Upper lobe of left lung (tissue), 6 donors: ENCODE measurements at regions not wholly inside any gene's neighbourhood (a gene's known extent, or its start where the extent isn't known, plus 50 kb on each side); places are given as distances from the start of the nearest gene placed in this dataset.
"Not testable (repeated sequence)": the region's sequence is repeated elsewhere in the genome, so short reads cannot be mapped to it uniquely, and the experiment has no call there.

ENCODE experiments used
- ATAC-seq, 2 donors: fragments of 200-7000 bp; cut with Tn5 transposase; one replicate each; pipeline ENCODE4 v1.9.1; 2022; ENCODE audit warnings: mild to moderate bottlenecking in 2 of 2, moderate library complexity in 2 of 2; ENCODE audit not compliant: low FRiP score in 2 of 2
- DNase-seq, 2 donors: peaks; one replicate each; pipeline ENCODE4 v3.0.0-alpha.2; 2019 to 2020
- H3K27ac ChIP-seq, 4 donors: fragments of 200-600 bp; sonication (generic); one replicate each; pipeline ENCODE4 v1.5.1; 2016 to 2019
- H3K27me3 ChIP-seq, 4 donors: fragments of 200-600 bp; sonication (generic); one replicate each; pipeline ENCODE4 v1.5.1; 2017 to 2019
- H3K36me3 ChIP-seq, 4 donors: fragments of 200-600 bp; sonication (generic); one replicate each; pipeline ENCODE4 v1.5.1; 2016 to 2019
- H3K4me1 ChIP-seq, 4 donors: fragments of 200-600 bp; sonication (generic); one replicate each; pipeline ENCODE4 v1.5.1; 2018 to 2019
- H3K4me3 ChIP-seq, 4 donors: fragments of 200-600 bp; sonication (generic); one replicate each; pipeline ENCODE4 v1.5.1; 2017 to 2019; ENCODE audit warnings: mild to moderate bottlenecking in 2 of 4, moderate library complexity in 1 of 4
- H3K9me3 ChIP-seq, 4 donors: fragments of 200-600 bp; sonication (generic); one replicate each; pipeline ENCODE4 v1.5.1; 2018 to 2019
- CTCF ChIP-seq, 6 experiments: fragments of 450-650 bp in 4 of 6; fragments of 200-600 bp in 2 of 6; sonication (generic) in 2 of 6; IDR thresholded peaks; one replicate each; pipeline ENCODE4 v1.5.1; 2016 to 2019; ENCODE audit warnings: antibody characterized with exemption in 6 of 6
- EP300 ChIP-seq, 4 donors: sonication (generic); formaldehyde crosslinking; IDR thresholded peaks; one replicate each; pipeline ENCODE4 v1.5.1; 2017; ENCODE audit warnings: antibody characterized with exemption in 4 of 4, control low read depth in 2 of 4
- POLR2A ChIP-seq, 4 donors: fragments of 450-650 bp; IDR thresholded peaks; one replicate each; pipeline ENCODE4 v1.5.1; 2016 to 2017; ENCODE audit warnings: antibody characterized with exemption in 4 of 4, mild to moderate bottlenecking in 2 of 4
- POLR2AphosphoS5 ChIP-seq, 2 donors: sonication (generic); formaldehyde crosslinking; IDR thresholded peaks; one replicate each; pipeline ENCODE4 v1.5.1; 2017; ENCODE audit warnings: antibody characterized with exemption in 2 of 2
- whole genome bisulfite sequencing, 2 donors: methylation state at CpG; one replicate each; pipeline ENCODE4 v1.1.5; 2017 to 2018; 5-methylcytosine and 5-hydroxymethylcytosine counted together
- donor health status: DM: no; HTN: no; CAD: no; lungs with moderate emphysema.
- donor health status: DM: no; HTN: yes; CAD: no; lungs with severe emphysema.

- Histone ChIP-seq H3K27me3 (no peaks in the 10 kb centered on the region), H3K4me3 (no peak overlapping the region), H3K36me3 (no peaks in the 10 kb centered on the region), H3K4me1 (no peaks in the 10 kb centered on the region), H3K27ac (no peak overlapping the region), H3K9me3 (no peaks in the 10 kb centered on the region)
- TF ChIP-seq POLR2AphosphoS5 (IDR thresholded peaks at IDR 0.05) = no peak
- no peak for TF ChIP-seq CTCF (IDR thresholded peaks at IDR 0.05)
- no peak for TF ChIP-seq POLR2A (IDR thresholded peaks at IDR 0.05)
- no peak for TF ChIP-seq EP300 (IDR thresholded peaks at IDR 0.05)
- no peak for DNase-seq
- no peak for ATAC-seq
- 63 to 71% methylated on average over 3 of the region's 3 CpGs for WGBS, 2 donors
Observed at GRCh38 chr12:71312768-71313403, 126.7 kb upstream of the LGR5 start.

- H3K27ac ChIP-seq, H3K9me3 ChIP-seq, H3K27me3 ChIP-seq, DNase-seq, ATAC-seq, H3K36me3 ChIP-seq, H3K4me3 ChIP-seq, H3K4me1 ChIP-seq: not testable (repeated sequence)
- WGBS, 2 donors = 87 to 92% methylated on average over 4 of the region's 4 CpGs
Observed at GRCh38 chr12:71311611-71312010, 128.0 kb upstream of the LGR5 start.

- H3K9me3 ChIP-seq = no peaks in the 10 kb centered on the region
- no peak for DNase-seq
- no peaks in the 10 kb centered on the region for H3K36me3 ChIP-seq
- TF ChIP-seq CTCF (IDR thresholded peaks at IDR 0.05) (no peak), POLR2A (IDR thresholded peaks at IDR 0.05) (no peak), EP300 (IDR thresholded peaks at IDR 0.05) (no peak), POLR2AphosphoS5 (IDR thresholded peaks at IDR 0.05) (no peak)
- 78 to 97% methylated on average over 1 of the region's 1 CpG for WGBS, 2 donors
- H3K4me3 ChIP-seq = no peak overlapping the region
- H3K27me3 ChIP-seq = no peaks in the 10 kb centered on the region
- no peak for ATAC-seq
- no peaks in the 10 kb centered on the region for H3K4me1 ChIP-seq
- no peak overlapping the region for H3K27ac ChIP-seq
Observed at GRCh38 chr12:71306808-71307207, 132.8 kb upstream of the LGR5 start.

- no peaks in the 10 kb centered on the region for H3K4me1 ChIP-seq
- H3K9me3 ChIP-seq = no peaks in the 10 kb centered on the region
- H3K27me3 ChIP-seq = no peaks in the 10 kb centered on the region
- TF ChIP-seq EP300 (IDR thresholded peaks at IDR 0.05) (no peak), POLR2AphosphoS5 (IDR thresholded peaks at IDR 0.05) (no peak), CTCF (IDR thresholded peaks at IDR 0.05) (no peak), POLR2A (IDR thresholded peaks at IDR 0.05) (no peak)
- H3K4me3 ChIP-seq = no peak overlapping the region
- no peak for ATAC-seq
- no peak overlapping the region for H3K27ac ChIP-seq
- no peak for DNase-seq
- 84 to 89% methylated on average over 3 of the region's 3 CpGs for WGBS, 2 donors
- no peaks in the 10 kb centered on the region for H3K36me3 ChIP-seq
Observed at GRCh38 chr12:71304306-71304705, 135.3 kb upstream of the LGR5 start.

- Histone ChIP-seq H3K4me1 (no peaks in the 10 kb centered on the region), H3K27me3 (no peaks in the 10 kb centered on the region), H3K36me3 (no peaks in the 10 kb centered on the region), H3K9me3 (no peaks in the 10 kb centered on the region), H3K4me3 (no peak overlapping the region), H3K27ac (no peak overlapping the region)
- DNase-seq (no peak), ATAC-seq (no peak)
- TF ChIP-seq POLR2A (IDR thresholded peaks at IDR 0.05) = no peak
- no peak for TF ChIP-seq CTCF (IDR thresholded peaks at IDR 0.05)
- no peak for TF ChIP-seq EP300 (IDR thresholded peaks at IDR 0.05)
- TF ChIP-seq POLR2AphosphoS5 (IDR thresholded peaks at IDR 0.05) = no peak
Observed at GRCh38 chr12:71303199-71303598, 136.4 kb upstream of the LGR5 start.
